ENCODE measurements at regions not wholly inside any gene's neighbourhood (a gene's known extent, or its start where the extent isn't known, plus 50 kb on each side); places are given as distances from the start of the nearest gene placed in this dataset.

DNA sequence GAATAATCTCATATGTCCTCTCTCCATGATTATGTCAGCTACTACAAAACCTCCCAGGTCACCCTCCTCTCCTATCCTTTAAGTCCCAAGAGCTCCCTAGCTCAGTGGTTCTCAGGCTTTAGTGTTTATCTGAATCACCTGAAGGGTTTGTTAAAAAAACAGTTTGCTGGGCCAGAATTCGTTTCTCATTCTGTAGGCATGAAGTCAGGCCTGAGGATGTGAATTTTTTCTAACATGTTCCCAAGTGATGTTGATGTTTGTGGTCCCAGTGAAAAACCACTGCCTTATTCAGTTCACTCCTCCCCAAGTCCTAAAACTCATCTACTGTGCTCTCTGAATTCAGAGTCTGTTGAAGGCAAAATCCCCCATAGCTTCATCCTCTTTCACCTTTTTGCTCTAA lies 241.4 kb downstream of the ETNK1 start:
- H3K9ac ChIP-seq (ENCODE audit: low read length), result no peak overlapping the region
- no peaks in the 10 kb centered on the region for H3K27me3 ChIP-seq (ENCODE audit: control insufficient read depth, insufficient read depth, low read length)
- H3K36me3 ChIP-seq (ENCODE audit: control insufficient read depth, low read depth, low read length), result no peaks in the 10 kb centered on the region
- H3K9me3 ChIP-seq (ENCODE audit: control insufficient read depth, low read depth, low read length), result no peaks in the 10 kb centered on the region
- no peak overlapping the region for H3K4me3 ChIP-seq (ENCODE audit: low read length)
- H3K27ac ChIP-seq (ENCODE audit: low read length), result no peak overlapping the region
- H3K4me1 ChIP-seq (ENCODE audit: control insufficient read depth, low read depth, low read length), result no peaks in the 10 kb centered on the region

DNA sequence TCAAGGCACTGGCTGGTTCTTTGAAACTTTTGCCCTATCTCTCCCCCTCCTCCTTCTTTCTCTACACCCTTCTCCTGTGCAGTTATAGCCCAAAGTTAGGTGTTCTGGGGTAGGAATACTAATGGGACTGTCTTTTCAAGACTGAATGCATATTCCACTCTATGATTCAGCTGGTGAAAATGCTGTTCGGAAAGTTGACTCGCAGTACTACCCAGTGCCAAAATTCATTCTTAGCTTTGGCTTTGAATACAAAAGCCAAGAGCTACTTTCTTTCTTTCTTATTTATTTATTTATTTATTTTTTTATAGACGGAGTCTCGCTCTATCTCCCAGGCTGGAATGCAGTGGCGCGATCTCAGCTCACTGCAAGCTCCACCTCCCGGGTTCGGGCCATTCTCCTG lies 249.2 kb downstream of the ETNK1 start:
- no peaks in the 10 kb centered on the region for H3K27me3 ChIP-seq (ENCODE audit: control insufficient read depth, insufficient read depth, low read length)
- no peaks in the 10 kb centered on the region for H3K4me1 ChIP-seq (ENCODE audit: control insufficient read depth, low read depth, low read length)
- no peak overlapping the region for H3K9ac ChIP-seq (ENCODE audit: low read length)
- no peaks in the 10 kb centered on the region for H3K36me3 ChIP-seq (ENCODE audit: control insufficient read depth, low read depth, low read length)
- no peak overlapping the region for H3K27ac ChIP-seq (ENCODE audit: low read length)
- no peak overlapping the region for H3K4me3 ChIP-seq (ENCODE audit: low read length)
- no peaks in the 10 kb centered on the region for H3K9me3 ChIP-seq (ENCODE audit: control insufficient read depth, low read depth, low read length)

GRCh38 chr12:22876262-22876661 lies 251.3 kb downstream of the ETNK1 start:
- H3K36me3 ChIP-seq (ENCODE audit: control insufficient read depth, low read depth, low read length), result no peaks in the 10 kb centered on the region
- no peak overlapping the region for H3K27ac ChIP-seq (ENCODE audit: low read length)
- H3K4me3 ChIP-seq (ENCODE audit: low read length), result no peak overlapping the region
- H3K27me3 ChIP-seq (ENCODE audit: control insufficient read depth, insufficient read depth, low read length), result no peaks in the 10 kb centered on the region
- H3K9ac ChIP-seq (ENCODE audit: low read length), result no peak overlapping the region
- no peaks in the 10 kb centered on the region for H3K4me1 ChIP-seq (ENCODE audit: control insufficient read depth, low read depth, low read length)
- H3K9me3 ChIP-seq (ENCODE audit: control insufficient read depth, low read depth, low read length), result no peaks in the 10 kb centered on the region

- Histone ChIP-seq H3K36me3 (ENCODE audit: control insufficient read depth, low read depth, low read length) (no peaks in the 10 kb centered on the region), H3K9ac (ENCODE audit: low read length) (no peak overlapping the region), H3K4me3 (ENCODE audit: low read length) (no peak overlapping the region), H3K27ac (ENCODE audit: low read length) (no peak overlapping the region), H3K9me3 (ENCODE audit: control insufficient read depth, low read depth, low read length) (no peaks in the 10 kb centered on the region), H3K4me1 (ENCODE audit: control insufficient read depth, low read depth, low read length) (no peaks in the 10 kb centered on the region), H3K27me3 (ENCODE audit: control insufficient read depth, insufficient read depth, low read length) (no peaks in the 10 kb centered on the region)
Observed at GRCh38 chr12:22879203-22879602, 254.2 kb downstream of the ETNK1 start.

DNA sequence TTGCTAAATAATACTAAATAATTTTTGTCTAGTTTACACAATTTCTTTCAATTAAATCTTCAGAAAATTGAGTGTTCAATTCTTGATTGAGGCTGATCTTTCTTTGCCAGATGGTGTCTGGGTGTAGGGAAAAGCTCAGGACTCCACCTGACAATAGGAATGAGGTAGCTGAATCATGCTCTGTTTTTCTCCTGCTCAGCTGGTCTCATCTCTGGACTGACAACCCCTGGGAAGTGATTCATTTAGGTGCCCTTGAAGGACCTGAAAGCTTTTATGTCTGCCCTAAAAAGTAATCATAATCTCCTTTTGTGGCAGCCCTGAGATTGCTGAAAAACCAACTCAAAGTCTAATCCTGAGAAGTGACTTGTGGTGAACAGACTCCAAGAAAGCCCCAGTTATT lies 255.4 kb downstream of the ETNK1 start:
- Histone ChIP-seq H3K4me1 (ENCODE audit: control insufficient read depth, low read depth, low read length) (no peaks in the 10 kb centered on the region), H3K36me3 (ENCODE audit: control insufficient read depth, low read depth, low read length) (no peaks in the 10 kb centered on the region), H3K4me3 (ENCODE audit: low read length) (no peak overlapping the region), H3K9me3 (ENCODE audit: control insufficient read depth, low read depth, low read length) (no peaks in the 10 kb centered on the region), H3K9ac (ENCODE audit: low read length) (no peak overlapping the region), H3K27ac (ENCODE audit: low read length) (no peak overlapping the region), H3K27me3 (ENCODE audit: control insufficient read depth, insufficient read depth, low read length) (no peaks in the 10 kb centered on the region)

GRCh38 chr12:22880807-22881206 lies 255.8 kb downstream of the ETNK1 start:
- Histone ChIP-seq H3K4me1 (ENCODE audit: control insufficient read depth, low read depth, low read length) (no peaks in the 10 kb centered on the region), H3K27me3 (ENCODE audit: control insufficient read depth, insufficient read depth, low read length) (no peaks in the 10 kb centered on the region), H3K36me3 (ENCODE audit: control insufficient read depth, low read depth, low read length) (no peaks in the 10 kb centered on the region), H3K9ac (ENCODE audit: low read length) (no peak overlapping the region), H3K4me3 (ENCODE audit: low read length) (no peak overlapping the region), H3K9me3 (ENCODE audit: control insufficient read depth, low read depth, low read length) (no peaks in the 10 kb centered on the region), H3K27ac (ENCODE audit: low read length) (no peak overlapping the region)

DNA sequence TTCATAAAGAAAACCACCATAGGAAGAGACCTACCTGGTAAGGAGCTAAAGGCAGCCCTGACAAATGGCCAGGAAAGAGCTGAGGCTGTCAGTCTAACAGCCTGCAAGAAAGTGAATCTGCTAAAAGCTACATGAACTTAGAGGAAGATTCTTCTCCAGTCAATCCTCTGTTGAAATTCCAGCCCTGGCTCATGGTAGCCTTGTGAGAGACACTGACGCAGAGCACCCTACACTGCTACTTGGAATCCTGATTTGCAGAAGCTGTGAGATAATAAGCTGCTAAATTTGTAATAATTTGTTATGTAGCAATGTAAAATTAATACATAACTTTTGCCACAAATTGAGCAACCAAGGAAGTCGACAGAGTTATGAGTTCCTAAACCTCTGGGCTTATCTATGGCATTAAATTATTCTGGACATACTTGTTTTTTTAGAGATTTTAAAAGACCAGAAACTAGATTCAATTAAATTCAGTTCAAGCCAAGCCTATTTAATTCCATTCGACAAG lies 257.0 kb downstream of the ETNK1 start:
- Histone ChIP-seq H3K36me3 (ENCODE audit: control insufficient read depth, low read depth, low read length) (no peaks in the 10 kb centered on the region), H3K4me1 (ENCODE audit: control insufficient read depth, low read depth, low read length) (no peaks in the 10 kb centered on the region), H3K27ac (ENCODE audit: low read length) (no peak overlapping the region), H3K9ac (ENCODE audit: low read length) (no peak overlapping the region), H3K27me3 (ENCODE audit: control insufficient read depth, insufficient read depth, low read length) (no peaks in the 10 kb centered on the region), H3K4me3 (ENCODE audit: low read length) (no peak overlapping the region), H3K9me3 (ENCODE audit: control insufficient read depth, low read depth, low read length) (no peaks in the 10 kb centered on the region)

DNA sequence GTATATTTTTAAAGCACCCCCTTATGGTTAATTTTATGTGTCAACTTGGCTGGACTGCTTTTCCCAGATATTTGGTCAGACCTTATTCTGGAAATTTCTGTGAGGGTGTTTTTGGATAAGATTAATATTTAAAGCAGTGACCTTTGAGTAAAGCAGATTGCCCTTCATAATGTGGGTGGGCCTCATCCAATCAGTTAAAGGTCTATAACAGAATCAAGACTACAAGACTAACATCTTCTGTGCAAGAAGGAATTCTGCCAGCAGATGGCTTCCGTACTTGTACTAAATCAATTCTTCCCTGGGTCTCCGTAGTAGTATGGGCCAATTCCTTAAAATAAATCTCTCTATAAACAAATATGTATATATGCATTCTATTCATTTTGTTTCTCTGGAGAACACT lies 257.6 kb downstream of the ETNK1 start:
- Histone ChIP-seq H3K4me3 (ENCODE audit: low read length) (no peak overlapping the region), H3K27me3 (ENCODE audit: control insufficient read depth, insufficient read depth, low read length) (no peaks in the 10 kb centered on the region), H3K9me3 (ENCODE audit: control insufficient read depth, low read depth, low read length) (no peaks in the 10 kb centered on the region), H3K27ac (ENCODE audit: low read length) (no peak overlapping the region), H3K9ac (ENCODE audit: low read length) (no peak overlapping the region), H3K36me3 (ENCODE audit: control insufficient read depth, low read depth, low read length) (no peaks in the 10 kb centered on the region), H3K4me1 (ENCODE audit: control insufficient read depth, low read depth, low read length) (no peaks in the 10 kb centered on the region)

DNA sequence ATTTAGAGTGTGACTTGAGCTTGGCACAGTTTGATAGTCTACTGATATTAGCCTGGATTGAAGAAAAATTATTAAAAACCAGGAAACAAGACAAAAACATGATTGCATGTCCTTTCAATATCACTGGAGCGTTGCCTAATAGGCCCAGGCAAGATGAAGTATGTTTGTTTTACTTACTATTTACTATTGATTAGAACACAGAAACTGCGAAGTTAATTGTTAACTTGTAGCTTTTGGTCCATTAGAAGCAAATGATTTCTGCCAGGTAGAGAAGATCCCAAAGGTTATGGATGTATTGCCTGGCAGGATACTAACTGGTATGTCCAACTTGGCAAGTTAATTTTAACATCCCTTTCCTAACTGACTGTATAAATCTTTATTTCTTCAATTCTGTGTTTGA lies 268.9 kb downstream of the ETNK1 start:
- Histone ChIP-seq H3K4me1 (ENCODE audit: control insufficient read depth, low read depth, low read length) (no peaks in the 10 kb centered on the region), H3K9ac (ENCODE audit: low read length) (no peak overlapping the region), H3K27ac (ENCODE audit: low read length) (no peak overlapping the region)

DNA sequence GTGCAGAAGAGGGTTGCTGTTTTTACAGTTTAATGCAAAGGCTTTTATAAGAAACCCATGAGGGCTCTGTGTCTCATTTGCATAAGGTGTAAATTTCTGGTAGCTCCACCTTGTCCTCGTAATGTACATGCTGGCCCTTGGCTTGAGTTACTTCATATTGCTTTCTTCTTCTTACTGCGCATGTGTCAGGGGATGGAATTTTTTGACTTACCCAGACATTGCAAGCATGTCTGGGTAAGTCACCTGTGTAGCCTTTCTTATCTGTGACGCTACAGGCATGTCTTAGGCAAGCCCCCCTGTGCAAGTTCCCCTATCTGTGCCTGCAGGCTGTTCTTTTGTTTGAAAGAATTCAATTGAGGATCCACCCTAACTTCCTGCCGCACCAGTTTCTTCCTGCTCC lies 274.2 kb downstream of the ETNK1 start:
- Histone ChIP-seq H3K36me3 (ENCODE audit: control insufficient read depth, low read depth, low read length) (no peaks in the 10 kb centered on the region), H3K27me3 (ENCODE audit: control insufficient read depth, insufficient read depth, low read length) (no peaks in the 10 kb centered on the region), H3K4me1 (ENCODE audit: control insufficient read depth, low read depth, low read length) (peaks cover 3% of the 10 kb centered on the region), H3K9me3 (ENCODE audit: control insufficient read depth, low read depth, low read length) (peaks cover 3% of the 10 kb centered on the region), H3K4me3 (ENCODE audit: low read length) (no peak overlapping the region), H3K27ac (ENCODE audit: low read length) (no peak overlapping the region), H3K9ac (ENCODE audit: low read length) (no peak overlapping the region)

More for the DNA sequence above, 268.9 kb downstream of the ETNK1 start:
- Histone ChIP-seq H3K4me3 (ENCODE audit: low read length) (no peak overlapping the region), H3K27me3 (ENCODE audit: control insufficient read depth, insufficient read depth, low read length) (no peaks in the 10 kb centered on the region), H3K9me3 (ENCODE audit: control insufficient read depth, low read depth, low read length) (peaks cover under 1% of the 10 kb centered on the region), H3K36me3 (ENCODE audit: control insufficient read depth, low read depth, low read length) (no peaks in the 10 kb centered on the region)

- H3K9me3 ChIP-seq (ENCODE audit: control insufficient read depth, low read depth, low read length), result peaks cover 3% of the 10 kb centered on the region
- no peak overlapping the region for H3K9ac ChIP-seq (ENCODE audit: low read length)
- no peaks in the 10 kb centered on the region for H3K27me3 ChIP-seq (ENCODE audit: control insufficient read depth, insufficient read depth, low read length)
- no peak overlapping the region for H3K4me3 ChIP-seq (ENCODE audit: low read length)
- H3K27ac ChIP-seq (ENCODE audit: low read length), result no peak overlapping the region
- H3K36me3 ChIP-seq (ENCODE audit: control insufficient read depth, low read depth, low read length), result no peaks in the 10 kb centered on the region
- peaks cover 3% of the 10 kb centered on the region for H3K4me1 ChIP-seq (ENCODE audit: control insufficient read depth, low read depth, low read length)
Observed at GRCh38 chr12:22900401-22900800, 275.4 kb downstream of the ETNK1 start.

- no peaks in the 10 kb centered on the region for H3K36me3 ChIP-seq (ENCODE audit: control insufficient read depth, low read depth, low read length)
- H3K9me3 ChIP-seq (ENCODE audit: control insufficient read depth, low read depth, low read length), result no peaks in the 10 kb centered on the region
- H3K27ac ChIP-seq (ENCODE audit: low read length), result no peak overlapping the region
- H3K4me1 ChIP-seq (ENCODE audit: control insufficient read depth, low read depth, low read length), result peaks cover 3% of the 10 kb centered on the region
- no peaks in the 10 kb centered on the region for H3K27me3 ChIP-seq (ENCODE audit: control insufficient read depth, insufficient read depth, low read length)
- no peak overlapping the region for H3K9ac ChIP-seq (ENCODE audit: low read length)
- H3K4me3 ChIP-seq (ENCODE audit: low read length), result no peak overlapping the region
Observed at GRCh38 chr12:22904485-22904884, 279.5 kb downstream of the ETNK1 start.

All from iPS-18a (cell line).